Right kidney (tissue), 1 donor: ENCODE measurements at regions not wholly inside any gene's neighbourhood (a gene's known extent, or its start where the extent isn't known, plus 50 kb on each side); places are given as distances from the start of the nearest gene placed in this dataset.
"Not testable (repeated sequence)": the region's sequence is repeated elsewhere in the genome, so short reads cannot be mapped to it uniquely, and the experiment has no call there.

Experiments used
- DNase-seq: peaks from one replicate; pipeline ENCODE4 v3.0.0-alpha.2; 2016

- no peak for DNase-seq
Measured at GRCh38 chr15:95017666-95018328, 786.4 kb downstream of the MCTP2 start.

DNA sequence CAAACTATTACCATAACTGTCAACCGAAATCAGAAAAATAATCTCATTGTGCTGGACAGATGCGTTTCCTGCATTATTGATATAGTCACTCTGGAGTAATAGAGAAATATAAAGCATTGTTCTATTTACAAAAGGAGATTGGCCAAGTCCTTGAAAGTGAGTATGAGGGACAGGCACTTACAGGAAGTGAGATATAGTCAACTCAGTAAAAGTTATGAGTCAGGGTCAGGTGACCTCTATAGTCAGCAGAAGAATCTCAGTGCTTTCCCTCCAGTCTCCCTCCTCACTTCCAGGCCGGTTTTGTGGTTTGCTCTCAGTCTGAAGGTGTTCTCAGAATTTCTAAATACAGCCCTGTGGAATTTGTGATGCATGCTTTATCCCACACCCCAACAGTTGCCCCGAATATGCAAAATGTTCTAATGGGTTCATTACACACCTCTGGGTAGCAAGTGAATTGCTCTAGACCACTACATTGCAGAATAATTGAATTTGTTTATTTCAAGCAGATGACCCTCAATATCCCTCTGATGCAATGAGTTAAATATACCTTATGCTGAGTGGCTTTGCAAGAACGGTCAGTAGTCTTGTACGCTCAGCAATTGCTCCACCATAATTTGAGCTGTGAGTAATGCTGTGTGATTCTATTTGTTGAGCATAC lies 787.7 kb downstream of the MCTP2 start:
- DNase-seq: no peak

- DNase-seq: no peak
Measured at GRCh38 chr15:95019907-95020306, 788.5 kb downstream of the MCTP2 start.

GRCh38 chr15:95021816-95022215 lies 790.5 kb downstream of the MCTP2 start:
- DNase-seq: no peak

- DNase-seq: no peak
Measured at GRCh38 chr15:95024351-95024750, 793.0 kb downstream of the MCTP2 start.

GRCh38 chr15:95025924-95026728 lies 794.8 kb downstream of the MCTP2 start:
- no peak for DNase-seq

DNA sequence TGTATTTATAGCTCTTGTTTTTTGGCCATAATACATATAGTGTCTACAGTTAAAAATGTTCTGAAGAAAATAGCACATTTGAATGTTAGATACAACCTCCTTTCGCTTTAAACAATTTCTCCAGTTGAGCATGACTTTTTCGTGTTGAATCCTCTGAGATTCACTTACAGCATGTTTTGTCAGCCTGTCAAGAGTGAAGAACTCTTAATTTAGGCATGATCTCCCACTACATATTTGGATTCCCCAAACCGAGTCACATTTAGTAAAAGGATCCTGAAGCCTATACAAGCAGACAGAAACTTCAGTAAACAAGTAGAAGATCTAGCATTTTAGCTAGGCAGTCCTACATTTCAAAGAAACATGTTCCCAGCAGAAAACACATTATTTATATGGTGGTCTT lies 796.6 kb downstream of the MCTP2 start:
- no peak for DNase-seq

- no peak for DNase-seq
Measured at GRCh38 chr15:95032156-95032555, 800.8 kb downstream of the MCTP2 start.

GRCh38 chr15:95035106-95035505 lies 803.7 kb downstream of the MCTP2 start:
- DNase-seq: no peak

- DNase-seq: no peak
Measured at GRCh38 chr15:95041297-95041696, 809.9 kb downstream of the MCTP2 start.

- DNase-seq: not testable (repeated sequence)
Measured at GRCh38 chr15:95043236-95043932, 812.0 kb downstream of the MCTP2 start.

DNA sequence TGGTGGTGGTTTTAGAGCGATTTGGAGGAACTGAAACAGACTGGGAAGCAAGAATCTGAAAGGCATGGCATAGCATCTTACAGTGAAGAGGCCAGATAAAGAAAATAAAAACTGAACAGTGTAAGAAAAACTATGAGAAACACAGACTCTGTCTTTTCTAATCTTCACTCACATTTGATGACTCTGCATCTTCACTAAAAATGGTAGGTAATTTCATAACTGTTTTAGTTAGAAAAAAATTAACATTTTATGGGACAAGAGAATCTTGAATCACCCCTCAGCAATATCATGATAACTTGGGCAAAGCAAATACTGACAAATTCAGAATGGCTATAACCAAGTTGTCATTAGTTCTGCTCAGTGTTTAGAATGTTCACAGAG lies 812.6 kb downstream of the MCTP2 start:
- DNase-seq: no peak

DNA sequence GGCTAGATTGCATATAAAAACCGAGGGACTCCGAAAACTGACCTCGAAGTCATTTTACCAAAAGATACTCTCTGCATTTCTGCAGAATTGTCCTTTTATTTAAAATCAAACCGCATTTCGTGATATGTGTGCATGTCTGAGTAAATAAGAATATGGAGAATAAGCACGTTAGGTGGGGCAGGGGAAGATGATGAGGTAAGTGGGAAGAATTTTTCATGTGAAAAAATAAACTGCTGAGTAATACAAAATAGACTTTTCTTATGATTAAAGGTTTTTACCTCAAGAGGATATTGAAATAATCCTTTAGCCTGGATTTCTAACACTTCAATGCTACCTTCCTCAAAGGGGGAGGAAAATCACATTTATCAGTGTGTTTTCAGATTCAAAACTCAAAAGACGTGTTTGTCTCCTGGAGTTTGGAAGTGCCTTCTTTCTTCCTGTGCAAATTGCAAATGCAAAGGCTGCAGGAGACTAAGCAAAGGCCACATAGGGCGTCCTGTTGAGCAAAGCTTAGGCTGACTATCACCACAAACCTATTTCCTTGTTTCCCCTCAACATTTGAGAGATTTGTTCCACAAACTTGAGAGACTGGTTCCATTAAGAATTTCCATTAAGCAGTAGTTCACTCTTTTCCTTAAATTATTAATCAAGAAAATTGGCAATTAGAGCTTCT lies 813.5 kb downstream of the MCTP2 start:
- DNase-seq: no peak

DNA sequence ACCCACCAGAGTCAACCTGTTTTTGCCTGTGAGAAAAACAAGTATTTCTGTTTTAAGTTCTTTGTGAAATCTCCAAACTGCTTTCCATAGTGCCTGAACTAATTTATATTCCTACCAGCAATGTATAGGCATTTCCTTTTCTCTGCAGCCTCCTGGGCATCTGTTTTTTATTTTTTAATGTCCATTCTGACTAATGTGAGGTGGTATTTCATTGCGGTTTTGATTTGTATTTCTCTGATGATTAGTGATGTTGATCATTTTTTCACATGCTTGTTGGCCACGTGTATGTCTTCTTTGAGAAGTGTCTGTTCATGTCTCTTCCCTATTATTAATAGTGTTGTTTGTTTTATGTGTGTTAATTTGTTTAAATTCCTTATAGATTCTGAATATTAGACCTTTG lies 820.5 kb downstream of the MCTP2 start:
- no peak for DNase-seq

DNA sequence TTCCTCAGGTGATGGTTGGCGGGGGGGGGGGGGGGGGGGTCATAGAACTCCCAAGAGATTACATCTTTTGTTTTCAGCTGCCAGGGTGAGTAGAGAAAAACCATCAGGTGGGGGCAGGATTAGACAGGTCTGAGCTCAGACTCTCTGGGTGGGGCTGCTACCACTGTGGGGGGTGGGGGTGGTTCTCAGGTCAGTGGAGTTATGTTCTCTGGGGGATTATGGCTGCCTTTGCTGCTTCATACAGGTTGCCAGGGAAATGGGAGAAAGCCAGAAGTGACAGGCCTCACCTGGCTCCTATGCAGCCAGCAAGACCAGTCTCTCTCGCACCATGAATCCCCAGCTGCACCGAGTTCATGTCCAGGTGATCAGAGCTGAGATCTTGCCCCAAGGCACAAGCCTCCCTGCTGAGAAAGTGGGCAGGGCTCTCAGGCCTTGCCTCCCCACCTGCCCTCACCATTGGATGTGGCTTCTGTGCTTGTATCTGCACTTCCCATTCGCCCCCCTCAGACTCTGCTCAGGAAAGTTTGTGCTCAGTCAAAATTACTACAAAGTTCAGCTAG lies 828.1 kb downstream of the MCTP2 start:
- DNase-seq: no peak

GRCh38 chr15:95068701-95069521 lies 837.5 kb downstream of the MCTP2 start:
- no peak for DNase-seq

GRCh38 chr15:95075792-95076677 lies 844.7 kb downstream of the MCTP2 start:
- DNase-seq: no peak

- no peak for DNase-seq
Measured at GRCh38 chr15:95076678-95076990, 845.3 kb downstream of the MCTP2 start.

DNA sequence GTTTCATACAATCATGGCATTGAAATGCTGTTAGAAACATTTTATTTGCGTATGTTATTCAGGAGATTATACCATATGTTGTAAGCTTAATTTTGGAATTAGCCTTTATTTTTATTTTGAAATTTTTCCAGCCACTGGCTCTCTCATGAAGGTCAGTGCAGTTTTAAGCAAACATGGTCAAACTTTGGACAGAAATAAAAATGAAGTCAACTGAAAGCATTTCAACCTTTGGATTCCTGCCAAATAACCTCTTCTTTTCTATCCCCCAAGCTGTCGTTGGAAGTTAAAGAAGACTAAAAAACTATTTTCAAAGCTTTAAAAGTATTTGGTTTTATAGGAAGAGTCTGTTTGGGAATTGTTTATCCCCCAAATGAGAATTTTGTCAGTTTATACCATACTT lies 846.6 kb downstream of the MCTP2 start:
- DNase-seq: no peak

DNA sequence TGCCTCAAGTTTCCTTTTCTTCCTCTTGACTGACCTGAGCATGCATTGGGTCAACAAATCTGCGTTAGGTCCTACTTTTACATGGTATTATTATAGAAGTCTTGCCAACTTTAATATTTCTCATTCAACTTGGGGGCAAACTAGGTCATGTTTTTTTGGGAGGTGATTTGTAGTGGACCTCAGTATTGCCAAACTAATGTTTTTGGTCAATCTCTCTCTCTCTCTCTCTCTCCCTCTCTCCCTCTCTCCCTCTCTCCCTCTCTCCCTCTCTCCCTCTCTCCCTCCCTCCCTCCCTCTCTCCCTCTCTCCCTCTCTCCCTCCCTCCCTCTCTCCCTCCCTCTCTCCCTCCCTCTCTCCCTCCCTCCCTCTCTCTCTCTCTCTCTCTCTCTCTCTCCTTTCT lies 848.9 kb downstream of the MCTP2 start:
- not testable (repeated sequence) for DNase-seq
